Endothelial cell of hepatic sinusoid (primary cell): ENCODE measurements at regions not wholly inside any gene's neighbourhood (a gene's known extent, or its start where the extent isn't known, plus 50 kb on each side); places are given as distances from the start of the nearest gene placed in this dataset.
"Not testable (repeated sequence)": the region's sequence is repeated elsewhere in the genome, so short reads cannot be mapped to it uniquely, and the experiment has no call there.

Source experiments
- in situ Hi-C: cut with HindIII; loops from 2 replicates; pipeline ENCODE4 v1.10.0; 2017; ENCODE audit warnings: low sequenced_read_pairs

- in situ Hi-C loops = no loop called here
Observed at GRCh38 chr2:8435608-8436007, 246.2 kb upstream of the ID2 start.

- in situ Hi-C loops = no loop called here
Observed at GRCh38 chr2:8436585-8436984, 245.3 kb upstream of the ID2 start.

GRCh38 chr2:8437228-8437948 lies 244.5 kb upstream of the ID2 start:
- in situ Hi-C loops = no loop called here

GRCh38 chr2:8437949-8438400 lies 243.9 kb upstream of the ID2 start:
- in situ Hi-C loops = no loop called here

- in situ Hi-C loops = no loop called here
Observed at GRCh38 chr2:8438476-8438875, 243.4 kb upstream of the ID2 start.

- in situ Hi-C loops = no loop called here
Observed at GRCh38 chr2:8438996-8439395, 242.9 kb upstream of the ID2 start.

GRCh38 chr2:8440029-8440778 lies 241.7 kb upstream of the ID2 start:
- in situ Hi-C loops = no loop called here

GRCh38 chr2:8441371-8441770 lies 240.5 kb upstream of the ID2 start:
- in situ Hi-C loops = no loop called here

GRCh38 chr2:8441986-8442385 lies 239.9 kb upstream of the ID2 start:
- in situ Hi-C loops = no loop called here

GRCh38 chr2:8442833-8443486 lies 238.9 kb upstream of the ID2 start:
- in situ Hi-C loops = no loop called here

GRCh38 chr2:8445580-8445979 lies 236.3 kb upstream of the ID2 start:
- in situ Hi-C loops = no loop called here

- in situ Hi-C loops = not testable (repeated sequence)
Observed at GRCh38 chr2:8446751-8447150, 235.1 kb upstream of the ID2 start.

- in situ Hi-C loops = no loop called here
Observed at GRCh38 chr2:8447610-8448221, 234.1 kb upstream of the ID2 start.

- in situ Hi-C loops = no loop called here
Observed at GRCh38 chr2:8448824-8449556, 232.9 kb upstream of the ID2 start.

GRCh38 chr2:8451273-8451672 lies 230.6 kb upstream of the ID2 start:
- in situ Hi-C loops = no loop called here

- in situ Hi-C loops = no loop called here
Observed at GRCh38 chr2:8452296-8452695, 229.6 kb upstream of the ID2 start.

GRCh38 chr2:8452979-8453903 lies 228.6 kb upstream of the ID2 start:
- in situ Hi-C loops = no loop called here

- in situ Hi-C loops = no loop called here
Observed at GRCh38 chr2:8453904-8454302, 228.0 kb upstream of the ID2 start.

GRCh38 chr2:8454797-8455196 lies 227.1 kb upstream of the ID2 start:
- in situ Hi-C loops = no loop called here
